IMR-90 (cell line): ENCODE measurements at regions not wholly inside any gene's neighbourhood (a gene's known extent, or its start where the extent isn't known, plus 50 kb on each side); places are given as distances from the start of the nearest gene placed in this dataset.

Experiments used
- ATAC-seq: fragments of 200-7000 bp; cut with Tn5 transposase; 2 replicates; pipeline ENCODE4 v1.9.1; 2020; ENCODE audit warnings: low read depth, mild to moderate bottlenecking, moderate library complexity
- BruUV-seq: library from RNA; stranded (reverse); fragments of 400-500 nt; replicated peaks from 2 replicates; lab custom pipeline; 2021; lab: Mats Ljungman, UMichigan
- CTCF ChIA-PET: fragments of 300-600 bp; formaldehyde crosslinking; extraction: SDS; loops from one replicate; lab custom pipeline; 2021; ENCODE audit warnings: antibody characterized with exemption; lab: Yijun Ruan, JAX
- POLR2A ChIA-PET: fragments of 300-600 bp; sonication (Branson Sonifier 250); formaldehyde crosslinking; loops from one replicate; lab custom pipeline; 2022; ENCODE audit warnings: antibody characterized with exemption; ENCODE audit not compliant: unreplicated experiment; lab: Charles Lee
- DNase-seq: peaks from one replicate; pipeline ENCODE4 v3.0.0; 2013
- H2AFZ ChIP-seq: replicated peaks from 2 replicates; pipeline ENCODE3; 2013; ENCODE audit warnings: low read length, mild to moderate bottlenecking; ENCODE audit not compliant: poor library complexity
- H2AK5ac ChIP-seq: 2 replicates; pipeline ENCODE4 v1.6.1; 2013; ENCODE audit warnings: low read depth, low read length, inconsistent platforms
- H2AK9ac ChIP-seq: replicated peaks from 2 replicates; pipeline ENCODE3; 2013; ENCODE audit warnings: mild to moderate bottlenecking, low read depth, low read length, moderate library complexity; ENCODE audit not compliant: poor library complexity
- H2BK120ac ChIP-seq: 2 replicates; pipeline ENCODE4 v1.6.1; 2013; ENCODE audit warnings: low read depth, low read length, inconsistent platforms
- H2BK15ac ChIP-seq: 3 replicates; pipeline ENCODE4 v1.6.1; 2013; ENCODE audit warnings: low read depth, low read length, inconsistent platforms
- H2BK20ac ChIP-seq: 2 replicates; pipeline ENCODE4 v1.6.1; 2013; ENCODE audit warnings: low read depth, mild to moderate bottlenecking, inconsistent platforms, low read length, moderate library complexity
- H2BK5ac ChIP-seq: 2 replicates; pipeline ENCODE4 v1.6.1; 2013; ENCODE audit warnings: mild to moderate bottlenecking, low read depth, low read length, inconsistent platforms; ENCODE audit not compliant: poor library complexity, severe bottlenecking
- H3K14ac ChIP-seq: replicated peaks from 2 replicates; pipeline ENCODE4 v1.6.1; 2013; ENCODE audit warnings: low read depth, low read length, inconsistent platforms
- H3K18ac ChIP-seq: 2 replicates; pipeline ENCODE4 v1.6.1; 2013; ENCODE audit warnings: low read depth, low read length, control low read depth
- H3K23ac ChIP-seq: 2 replicates; pipeline ENCODE4 v1.6.1; 2013; ENCODE audit warnings: low read depth, low read length, inconsistent platforms
- H3K27ac ChIP-seq: 2 replicates; pipeline ENCODE4 v1.5.1; 2013; ENCODE audit warnings: mild to moderate bottlenecking, control low read depth, low read length; ENCODE audit not compliant: insufficient read depth
- H3K27me3 ChIP-seq: 2 replicates; pipeline ENCODE4 v1.6.1; 2013; ENCODE audit warnings: low read length; ENCODE audit not compliant: control insufficient read depth, insufficient read depth
- H3K36me3 ChIP-seq: 2 replicates; pipeline ENCODE4 v1.6.1; 2013; ENCODE audit warnings: low read length, mixed read lengths; ENCODE audit not compliant: control insufficient read depth, insufficient read depth
- H3K4ac ChIP-seq: 2 replicates; pipeline ENCODE4 v1.6.1; 2013; ENCODE audit warnings: low read depth, low read length, inconsistent platforms
- H3K4me1 ChIP-seq: 2 replicates; pipeline ENCODE4 v1.6.1; 2013; ENCODE audit warnings: low read length, mixed read lengths; ENCODE audit not compliant: control insufficient read depth, insufficient read depth
- H3K4me2 ChIP-seq: 2 replicates; pipeline ENCODE4 v1.6.1; 2013; ENCODE audit warnings: low read depth, mild to moderate bottlenecking, control low read depth, low read length, moderate library complexity
- H3K4me3 ChIP-seq: 2 replicates; pipeline ENCODE4 v1.5.1; 2013; ENCODE audit warnings: low read depth, mild to moderate bottlenecking, control low read depth, low read length, moderate library complexity; ENCODE audit not compliant: insufficient read depth
- H3K56ac ChIP-seq: 2 replicates; pipeline ENCODE4 v1.6.1; 2013; ENCODE audit warnings: low read length, inconsistent platforms; ENCODE audit not compliant: insufficient read depth; ENCODE audit errors: extremely low read depth
- H3K79me1 ChIP-seq, 2 experiments: 2 replicates each; pipeline ENCODE4 v1.6.1; 2013; ENCODE audit warnings: low read length in 2 of 2, inconsistent platforms in 1 of 2, low read depth in 1 of 2
- H3K9ac ChIP-seq: 2 replicates; pipeline ENCODE4 v1.6.1; 2013; ENCODE audit warnings: low read depth, low read length, control low read depth
- H3K9me1 ChIP-seq: 2 replicates; pipeline ENCODE4 v1.6.1; 2013; ENCODE audit warnings: low read length, inconsistent platforms; ENCODE audit not compliant: insufficient read depth
- H3K9me3 ChIP-seq: 2 replicates; pipeline ENCODE4 v1.6.1; 2013; ENCODE audit warnings: low read length; ENCODE audit not compliant: control insufficient read depth, insufficient read depth
- H4K20me1 ChIP-seq: 2 replicates; pipeline ENCODE4 v1.6.1; 2013; ENCODE audit warnings: low read length, inconsistent platforms; ENCODE audit not compliant: insufficient read depth
- H4K5ac ChIP-seq: 2 replicates; pipeline ENCODE4 v1.6.1; 2013; ENCODE audit warnings: mild to moderate bottlenecking, low read depth, low read length, control low read depth
- H4K8ac ChIP-seq, 2 experiments: 2 replicates each; pipeline ENCODE4 v1.6.1; 2013; ENCODE audit warnings: low read depth in 2 of 2, low read length in 2 of 2, control low read depth in 1 of 2, inconsistent platforms in 1 of 2
- H4K91ac ChIP-seq: 2 replicates; pipeline ENCODE4 v1.6.1; 2013; ENCODE audit warnings: low read depth, low read length, inconsistent platforms; ENCODE audit not compliant: insufficient read depth
- BHLHE40 ChIP-seq: fragments of 150-350 bp; IDR thresholded peaks from 2 replicates; pipeline ENCODE4 v1.6.1; 2016; ENCODE audit warnings: mild to moderate bottlenecking, low read depth, low read length
- CEBPB ChIP-seq: IDR thresholded peaks from 2 replicates; pipeline ENCODE4 v1.6.1; 2012; ENCODE audit warnings: low read depth, low read length, improper control_type of control experiment
- MAFK ChIP-seq: IDR thresholded peaks from 2 replicates; pipeline ENCODE4 v1.6.1; 2012; ENCODE audit warnings: low read depth, low read length, improper control_type of control experiment
- MXI1 ChIP-seq: IDR thresholded peaks from 2 replicates; pipeline ENCODE4 v1.6.1; 2012; ENCODE audit warnings: low read depth, mild to moderate bottlenecking, low read length, moderate library complexity, borderline replicate concordance
- NFE2L2 ChIP-seq: fragments of 150-350 bp; IDR thresholded peaks from 2 replicates; pipeline ENCODE4 v1.6.1; 2016; ENCODE audit warnings: low read depth, mild to moderate bottlenecking, low read length
- RAD21 ChIP-seq: IDR thresholded peaks from 2 replicates; pipeline ENCODE4 v1.6.1; 2012; ENCODE audit warnings: low read length, improper control_type of control experiment
- SMC3 ChIP-seq: fragments of 150-350 bp; IDR thresholded peaks from 2 replicates; pipeline ENCODE4 v1.6.1; 2016; ENCODE audit warnings: low read depth, mild to moderate bottlenecking, antibody characterized with exemption, low read length, moderate library complexity
- WGBS, 2 experiments: methylation state at CpG; one replicate each; pipeline versions ENCODE4 v1.1.5 to v1.1.7; 2013; ENCODE audit warnings: missing lambda C conversion rate in 2 of 2; ENCODE audit not compliant: insufficient read length in 1 of 2; ENCODE audit errors: extremely low coverage in 2 of 2; 5-methylcytosine and 5-hydroxymethylcytosine counted together
- dilution Hi-C: fragments of 300-500 bp; cut with HindIII; formaldehyde crosslinking; loops from one replicate; pipeline ENCODE4 v1.14.3; 2018; ENCODE audit warnings: low sequenced_read_pairs; ENCODE audit not compliant: unreplicated experiment
- in situ Hi-C: fragments of 300-500 bp; cut with MboI; formaldehyde crosslinking; loops from 3 replicates; pipeline ENCODE4 v1.14.3; 2019; ENCODE audit warnings: low sequenced_read_pairs, inconsistent platforms, mixed read lengths
- intact Hi-C: fragments of 100-400 bp; cut with micrococcal nuclease; formaldehyde crosslinking; loops from 2 replicates; pipeline ENCODE4 v1.10.0; 2022

GRCh38 chr14:94888121-94888520, 118.2 kb upstream of the GSC start:
- intact Hi-C loops (no loop called here), in situ Hi-C loops (no loop called here), dilution Hi-C loops (no loop called here)
- Histone ChIP-seq H4K5ac (no peak overlapping the region), H2BK5ac (no peak overlapping the region), H3K4ac (no peak overlapping the region), H3K36me3 (no peaks in the 10 kb centered on the region), H4K8ac (no peak overlapping the region), H3K9me1 (no peaks in the 10 kb centered on the region), H3K27me3 (no peaks in the 10 kb centered on the region), H4K91ac (no peak overlapping the region), H2AK9ac (no peak overlapping the region), H3K27ac (no peak overlapping the region), H3K4me3 (no peak overlapping the region), H2AFZ (peak overlapping the region; percentile 11), H3K14ac (no peak overlapping the region), H3K9ac (no peak overlapping the region), H3K56ac (no peak overlapping the region), H2BK15ac (no peak overlapping the region), H3K79me1 (no peaks in the 10 kb centered on the region), H4K20me1 (no peaks in the 10 kb centered on the region), H3K4me1 (no peaks in the 10 kb centered on the region), H3K9me3 (peaks cover 28% of the 10 kb centered on the region), H3K18ac (no peak overlapping the region), H2BK20ac (no peak overlapping the region), H3K23ac (no peak overlapping the region), H2BK120ac (no peak overlapping the region), H2AK5ac (no peak overlapping the region), H3K4me2 (no peak overlapping the region)
- DNase-seq (no peak), ATAC-seq (no peak)
- ChIA-PET POLR2A (no interaction called here), CTCF (no interaction called here)
- TF ChIP-seq NFE2L2 (no peak), SMC3 (no peak), MXI1 (no peak), CEBPB (no peak), BHLHE40 (no peak), MAFK (no peak), RAD21 (no peak)
- 55% methylated on average over 11 of the region's 12 CpGs; no CpG with 5 or more reads in 1 of the 2 experiments for WGBS, 2 experiments
- BruUV-seq = no TSS peak
